Bone marrow (tissue), 2 donors: ENCODE measurements at regions not wholly inside any gene's neighbourhood (a gene's known extent, or its start where the extent isn't known, plus 50 kb on each side); places are given as distances from the start of the nearest gene placed in this dataset.
"Not testable (repeated sequence)": the region's sequence is repeated elsewhere in the genome, so short reads cannot be mapped to it uniquely, and the experiment has no call there.

Source experiments
- DNase-seq, 2 donors: peaks; one replicate each; lab custom pipeline; 2025; lab: John Stamatoyannopoulos, UW

GRCh38 chr10:63675171-63675570 lies 154.0 kb downstream of the REEP3 start:
- no peak for DNase-seq

GRCh38 chr10:63677001-63677400 lies 155.8 kb downstream of the REEP3 start:
- DNase-seq = no peak

- not testable (repeated sequence) for DNase-seq
Measured at GRCh38 chr10:63680545-63680944, 159.3 kb downstream of the REEP3 start.

GRCh38 chr10:63681993-63682697 lies 160.9 kb downstream of the REEP3 start:
- no peak for DNase-seq

GRCh38 chr10:63682698-63683052 lies 161.5 kb downstream of the REEP3 start:
- not testable (repeated sequence) for DNase-seq

- no peak for DNase-seq
Measured at GRCh38 chr10:63683223-63683622, 162.0 kb downstream of the REEP3 start.

- no peak for DNase-seq
Measured at GRCh38 chr10:63683686-63684085, 162.5 kb downstream of the REEP3 start.

- no peak for DNase-seq
Measured at GRCh38 chr10:63684257-63684936, 163.2 kb downstream of the REEP3 start.

- DNase-seq = no peak
Measured at GRCh38 chr10:63689768-63690167, 168.6 kb downstream of the REEP3 start.

- DNase-seq = no peak
Measured at GRCh38 chr10:63692220-63692896, 171.2 kb downstream of the REEP3 start.

- not testable (repeated sequence) for DNase-seq
Measured at GRCh38 chr10:63693021-63693420, 171.8 kb downstream of the REEP3 start.

- no peak for DNase-seq
Measured at GRCh38 chr10:63696205-63696604, 175.0 kb downstream of the REEP3 start.

GRCh38 chr10:63697956-63698786 lies 177.0 kb downstream of the REEP3 start:
- no peak for DNase-seq

- DNase-seq = no peak
Measured at GRCh38 chr10:63698787-63699150, 177.6 kb downstream of the REEP3 start.

GRCh38 chr10:63699785-63700613 lies 178.8 kb downstream of the REEP3 start:
- no peak for DNase-seq

- no peak for DNase-seq
Measured at GRCh38 chr10:63700631-63701156, 179.5 kb downstream of the REEP3 start.

- no peak for DNase-seq
Measured at GRCh38 chr10:63702092-63702491, 180.9 kb downstream of the REEP3 start.

GRCh38 chr10:63703113-63703670 lies 182.0 kb downstream of the REEP3 start:
- peak in 1 of 2 donors; percentile 69 for DNase-seq

- no peak for DNase-seq
Measured at GRCh38 chr10:63703740-63704345, 182.6 kb downstream of the REEP3 start.

- peak in 1 of 2 donors; percentile 97 for DNase-seq
Measured at GRCh38 chr10:63707254-63707910, 186.2 kb downstream of the REEP3 start.
